Osteocyte (in vitro differentiated cells): ENCODE measurements at regions not wholly inside any gene's neighbourhood (a gene's known extent, or its start where the extent isn't known, plus 50 kb on each side); places are given as distances from the start of the nearest gene placed in this dataset.

Experiments
- DNase-seq: peaks from one replicate; pipeline ENCODE4 v3.0.0; 2021; ENCODE audit warnings: mixed read lengths; ENCODE audit not compliant: unreplicated experiment; ENCODE audit errors: extremely low spot score
- H3K27ac Mint-ChIP-seq: one replicate; pipeline ENCODE4 v1.8.0; 2021; ENCODE audit warnings: mild to moderate bottlenecking, mixed read lengths; ENCODE audit not compliant: unreplicated experiment
- H3K27me3 Mint-ChIP-seq: one replicate; pipeline ENCODE4 v1.8.0; 2021; ENCODE audit warnings: mixed read lengths; ENCODE audit not compliant: unreplicated experiment
- H3K36me3 Mint-ChIP-seq: one replicate; pipeline ENCODE4 v1.8.0; 2021; ENCODE audit warnings: mixed read lengths; ENCODE audit not compliant: unreplicated experiment
- H3K4me1 Mint-ChIP-seq: one replicate; pipeline ENCODE4 v1.8.0; 2021; ENCODE audit warnings: mixed read lengths; ENCODE audit not compliant: unreplicated experiment
- H3K4me3 Mint-ChIP-seq: one replicate; pipeline ENCODE4 v1.8.0; 2021; ENCODE audit warnings: mild to moderate bottlenecking, moderate library complexity, mixed read lengths; ENCODE audit not compliant: unreplicated experiment
- H3K9me3 Mint-ChIP-seq: one replicate; pipeline ENCODE4 v1.8.0; 2021; ENCODE audit warnings: mixed read lengths; ENCODE audit not compliant: unreplicated experiment
- TF ChIP-seq, protein P1 (sequence below): fragments of 200-600 bp; sonication (generic); IDR thresholded peaks from 2 replicates; pipeline ENCODE4 v1.5.0; 2021; ENCODE audit warnings: antibody characterized with exemption, mild to moderate bottlenecking, moderate library complexity

DNA sequence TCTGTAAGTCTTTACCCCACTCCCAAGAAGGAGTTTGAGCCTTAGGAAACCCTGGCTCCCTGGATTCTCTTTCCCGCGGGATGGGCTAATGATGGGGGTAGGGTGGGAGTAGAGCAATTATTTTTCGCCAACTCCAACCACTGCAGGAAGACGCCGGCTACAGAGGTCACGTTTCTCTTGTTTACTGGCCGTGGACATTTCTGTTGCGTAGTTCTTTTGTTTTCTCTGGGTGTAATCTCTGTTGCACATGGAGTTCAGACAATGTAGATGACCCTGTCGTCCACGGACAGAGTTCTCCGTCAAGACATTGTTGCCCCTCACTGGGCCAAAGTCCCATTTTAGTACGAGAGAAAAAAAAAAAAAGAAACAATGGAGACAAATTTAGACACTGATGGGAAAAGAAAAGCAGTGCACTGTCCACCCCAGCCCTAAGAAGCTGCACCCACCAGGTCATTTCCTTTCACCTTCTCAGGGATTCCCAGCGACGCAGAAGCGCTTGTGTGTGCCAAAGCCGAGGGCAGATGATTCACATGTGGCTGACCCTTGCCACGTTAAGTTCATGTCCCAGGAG, 133.9 kb upstream of the ARGLU1 start:
- Mint-ChIP-seq H3K4me1 (no peaks in the 10 kb centered on the region), H3K27me3 (peaks cover 9% of the 10 kb centered on the region), H3K36me3 (no peaks in the 10 kb centered on the region), H3K4me3 (no peak overlapping the region), H3K9me3 (no peaks in the 10 kb centered on the region), H3K27ac (no peak overlapping the region)
- TF ChIP-seq, protein P1, sequence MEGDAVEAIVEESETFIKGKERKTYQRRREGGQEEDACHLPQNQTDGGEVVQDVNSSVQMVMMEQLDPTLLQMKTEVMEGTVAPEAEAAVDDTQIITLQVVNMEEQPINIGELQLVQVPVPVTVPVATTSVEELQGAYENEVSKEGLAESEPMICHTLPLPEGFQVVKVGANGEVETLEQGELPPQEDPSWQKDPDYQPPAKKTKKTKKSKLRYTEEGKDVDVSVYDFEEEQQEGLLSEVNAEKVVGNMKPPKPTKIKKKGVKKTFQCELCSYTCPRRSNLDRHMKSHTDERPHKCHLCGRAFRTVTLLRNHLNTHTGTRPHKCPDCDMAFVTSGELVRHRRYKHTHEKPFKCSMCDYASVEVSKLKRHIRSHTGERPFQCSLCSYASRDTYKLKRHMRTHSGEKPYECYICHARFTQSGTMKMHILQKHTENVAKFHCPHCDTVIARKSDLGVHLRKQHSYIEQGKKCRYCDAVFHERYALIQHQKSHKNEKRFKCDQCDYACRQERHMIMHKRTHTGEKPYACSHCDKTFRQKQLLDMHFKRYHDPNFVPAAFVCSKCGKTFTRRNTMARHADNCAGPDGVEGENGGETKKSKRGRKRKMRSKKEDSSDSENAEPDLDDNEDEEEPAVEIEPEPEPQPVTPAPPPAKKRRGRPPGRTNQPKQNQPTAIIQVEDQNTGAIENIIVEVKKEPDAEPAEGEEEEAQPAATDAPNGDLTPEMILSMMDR, result no peak
- DNase-seq, result no peak

DNA sequence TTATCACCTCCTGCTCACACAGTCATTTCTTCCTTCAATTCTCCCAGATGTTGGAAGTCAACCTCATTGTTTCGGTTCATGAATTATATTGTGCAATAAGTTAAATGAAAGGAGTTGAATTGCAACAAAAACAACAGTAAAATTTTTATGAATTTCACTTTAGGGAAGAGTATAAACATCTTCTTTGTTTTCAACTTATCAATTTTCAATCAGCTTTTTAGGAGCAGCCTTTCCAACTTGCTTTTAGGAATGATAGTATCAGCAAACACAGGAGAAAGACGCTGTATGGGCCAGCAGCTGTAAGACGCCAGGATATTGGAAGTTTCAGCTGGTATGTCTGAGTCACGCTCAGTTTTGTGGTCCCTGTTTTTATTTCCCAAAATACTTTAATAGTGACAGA, 132.5 kb upstream of the ARGLU1 start:
- TF ChIP-seq, protein P1, result no peak
- Mint-ChIP-seq H3K4me1 (no peaks in the 10 kb centered on the region), H3K27me3 (peaks cover 9% of the 10 kb centered on the region), H3K4me3 (no peak overlapping the region), H3K36me3 (no peaks in the 10 kb centered on the region), H3K27ac (no peak overlapping the region), H3K9me3 (no peaks in the 10 kb centered on the region)
- DNase-seq, result no peak

DNA sequence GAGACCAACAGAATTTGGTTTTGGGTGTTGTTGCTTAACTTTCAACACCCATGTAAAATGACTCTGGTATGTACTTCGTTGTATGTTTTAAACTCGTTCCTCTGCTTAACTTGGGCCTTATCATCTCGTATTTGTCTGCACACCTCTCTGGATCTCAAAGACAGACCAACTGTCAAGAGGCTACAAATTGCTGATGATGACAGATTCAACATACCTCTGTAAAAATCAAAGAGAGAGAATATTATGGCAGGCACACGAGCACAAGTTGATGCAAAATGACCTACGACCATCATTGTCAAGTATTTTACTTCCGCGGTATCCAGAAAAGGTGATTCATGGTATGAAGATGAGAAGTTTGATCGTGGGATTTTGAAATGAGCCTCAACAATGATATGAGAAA, 132.1 kb upstream of the ARGLU1 start:
- H3K4me1 Mint-ChIP-seq, result no peaks in the 10 kb centered on the region
- H3K27me3 Mint-ChIP-seq, result peaks cover 9% of the 10 kb centered on the region
- H3K9me3 Mint-ChIP-seq, result no peaks in the 10 kb centered on the region
- TF ChIP-seq, protein P1, result no peak
- H3K36me3 Mint-ChIP-seq, result no peaks in the 10 kb centered on the region
- no peak overlapping the region for H3K27ac Mint-ChIP-seq
- no peak overlapping the region for H3K4me3 Mint-ChIP-seq
- DNase-seq, result no peak

DNA sequence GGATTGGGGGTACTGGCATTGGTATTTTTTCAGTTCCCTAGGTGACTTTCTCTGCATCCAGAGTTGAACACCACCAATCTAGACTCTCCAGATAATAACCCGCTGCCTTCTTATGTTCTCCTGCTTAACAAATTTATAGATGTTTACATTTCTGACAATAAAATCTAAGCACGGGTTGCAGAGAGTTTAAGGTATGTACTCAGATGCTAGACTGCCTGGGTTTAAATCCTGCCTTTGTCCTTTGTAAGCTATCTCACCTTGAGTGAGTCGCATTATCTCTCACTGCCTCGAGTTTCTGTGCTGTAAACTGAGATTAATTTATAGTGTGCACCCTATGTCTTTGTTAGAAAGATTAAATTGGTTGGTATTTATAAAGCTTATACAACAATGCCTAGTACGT, 131.4 kb upstream of the ARGLU1 start:
- Mint-ChIP-seq H3K27me3 (peaks cover 4% of the 10 kb centered on the region), H3K4me1 (no peaks in the 10 kb centered on the region), H3K9me3 (no peaks in the 10 kb centered on the region), H3K4me3 (no peak overlapping the region), H3K36me3 (no peaks in the 10 kb centered on the region), H3K27ac (no peak overlapping the region)
- no peak for DNase-seq
- TF ChIP-seq, protein P1, result no peak

DNA sequence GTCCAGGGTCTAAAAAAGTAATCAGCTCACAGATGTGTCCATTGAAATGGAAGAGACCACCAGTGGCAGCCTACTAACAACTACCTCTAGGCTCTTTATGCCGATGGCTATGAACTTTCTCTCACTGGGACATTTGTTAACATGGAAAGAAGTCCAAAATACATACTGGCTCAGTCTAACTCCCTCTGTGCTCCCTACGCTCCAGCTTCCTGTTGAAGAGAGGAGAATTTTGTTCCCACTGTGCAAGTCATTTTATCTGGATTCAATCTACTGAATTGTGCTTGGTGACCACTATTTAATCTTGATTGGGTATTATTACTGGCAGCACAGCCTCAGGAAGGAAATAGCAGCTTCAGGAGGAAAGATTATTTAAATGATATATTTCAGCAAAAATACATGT, 128.8 kb upstream of the ARGLU1 start:
- Mint-ChIP-seq H3K27me3 (peaks cover 2% of the 10 kb centered on the region), H3K4me1 (no peaks in the 10 kb centered on the region), H3K27ac (no peak overlapping the region), H3K9me3 (no peaks in the 10 kb centered on the region), H3K4me3 (no peak overlapping the region), H3K36me3 (no peaks in the 10 kb centered on the region)
- DNase-seq, result no peak
- TF ChIP-seq, protein P1, result no peak
